Ishikawa (cell line): ENCODE measurements at regions not wholly inside any gene's neighbourhood (a gene's known extent, or its start where the extent isn't known, plus 50 kb on each side); places are given as distances from the start of the nearest gene placed in this dataset.

Source experiments
- EP300 ChIP-seq: IDR thresholded peaks from 2 replicates; pipeline ENCODE4 v1.6.1; 2012; ENCODE audit warnings: borderline replicate concordance
- NFIC ChIP-seq: IDR thresholded peaks from 2 replicates; pipeline ENCODE4 v1.6.1; 2012
- RAD21 ChIP-seq: IDR thresholded peaks from 2 replicates; pipeline ENCODE4 v1.6.1; 2012; ENCODE audit warnings: low read depth
- REST ChIP-seq: IDR thresholded peaks from 2 replicates; pipeline ENCODE4 v1.6.1; 2012; ENCODE audit warnings: low read depth, mild to moderate bottlenecking
- TAF1 ChIP-seq: IDR thresholded peaks from 2 replicates; pipeline ENCODE4 v1.6.1; 2012; ENCODE audit warnings: low read depth, mild to moderate bottlenecking
- TEAD4 ChIP-seq: IDR thresholded peaks from 2 replicates; pipeline ENCODE4 v1.6.1; 2012
- YY1 ChIP-seq: IDR thresholded peaks from 2 replicates; pipeline ENCODE4 v1.6.1; 2012; ENCODE audit warnings: low read depth

- TF ChIP-seq REST (no peak), EP300 (no peak), TAF1 (no peak), TEAD4 (no peak), YY1 (no peak), RAD21 (no peak), NFIC (no peak)
Observed at GRCh38 chr12:42981379-42981778, 391.8 kb upstream of the PRICKLE1 start.
